MV-4-11 (cell line): ENCODE measurements at regions not wholly inside any gene's neighbourhood (a gene's known extent, or its start where the extent isn't known, plus 50 kb on each side); places are given as distances from the start of the nearest gene placed in this dataset.
"Not testable (repeated sequence)": the region's sequence is repeated elsewhere in the genome, so short reads cannot be mapped to it uniquely, and the experiment has no call there.

ENCODE experiments used
- DNase-seq: peaks from one replicate; lab custom pipeline; 2025; lab: John Stamatoyannopoulos, UW

GRCh38 chr21:35468991-35469390, 419.9 kb upstream of the RUNX1 start:
- DNase-seq, result no peak

DNA sequence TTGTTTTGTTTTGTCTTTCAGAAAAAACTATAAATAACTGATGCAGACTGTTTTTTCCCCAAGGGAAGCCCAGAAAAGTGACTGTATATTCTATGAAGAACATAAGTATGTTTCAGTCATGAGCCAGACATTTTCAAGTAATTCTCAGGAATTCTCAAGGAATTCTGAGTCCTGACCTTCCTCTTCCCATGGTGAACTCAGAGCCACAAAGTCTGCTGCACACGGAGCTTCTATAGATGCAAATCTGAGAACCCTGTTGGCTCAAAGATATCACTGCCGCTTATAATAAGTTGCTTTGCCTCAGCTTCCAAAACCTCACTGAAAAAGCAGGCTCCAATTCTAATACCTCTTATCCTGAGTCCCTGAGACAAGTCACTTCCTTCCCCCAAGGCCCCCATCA, 418.5 kb upstream of the RUNX1 start:
- no peak for DNase-seq

DNA sequence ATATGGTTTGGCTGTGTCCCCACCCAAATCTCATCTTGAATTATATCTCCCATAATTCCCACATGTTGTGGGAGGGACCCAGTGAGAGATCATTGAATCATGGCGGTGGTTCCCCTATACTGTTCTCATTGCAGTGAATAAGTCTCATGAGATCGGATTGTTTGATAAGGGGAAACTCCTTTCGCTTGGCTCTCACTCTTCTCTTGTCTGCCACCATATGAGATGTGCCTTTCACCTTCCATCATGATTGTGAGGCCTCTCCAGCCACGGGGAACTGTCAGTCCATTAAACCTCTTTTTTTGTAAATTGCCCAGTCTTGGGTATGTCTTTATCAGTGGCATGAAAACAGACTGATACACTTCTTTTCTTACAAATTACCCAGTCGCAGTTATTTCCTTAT, 417.6 kb upstream of the RUNX1 start:
- not testable (repeated sequence) for DNase-seq

GRCh38 chr21:35465741-35466140, 416.6 kb upstream of the RUNX1 start:
- DNase-seq, result no peak

GRCh38 chr21:35461700-35462099, 412.6 kb upstream of the RUNX1 start:
- DNase-seq, result no peak

DNA sequence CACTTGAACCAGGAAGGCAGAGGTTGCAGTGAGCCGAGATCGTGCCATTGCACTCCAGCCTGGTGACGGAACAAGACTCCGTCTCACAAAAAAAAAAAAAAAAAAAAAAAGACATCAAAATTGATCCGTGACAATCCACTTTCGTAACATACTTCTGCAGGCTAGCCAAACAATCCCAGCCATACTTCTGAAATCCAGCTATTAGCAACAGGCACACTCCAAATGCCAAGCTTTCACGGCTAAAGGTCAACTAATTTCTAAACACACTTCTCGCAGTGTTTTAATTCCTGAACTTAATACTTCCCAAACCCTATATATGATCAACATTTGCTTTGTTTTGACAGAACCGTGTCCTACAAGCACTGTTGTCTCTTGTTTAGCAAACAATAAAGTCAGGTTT, 411.3 kb upstream of the RUNX1 start:
- DNase-seq, result no peak

- no peak for DNase-seq
Measured at GRCh38 chr21:35458405-35458804, 409.3 kb upstream of the RUNX1 start.

DNA sequence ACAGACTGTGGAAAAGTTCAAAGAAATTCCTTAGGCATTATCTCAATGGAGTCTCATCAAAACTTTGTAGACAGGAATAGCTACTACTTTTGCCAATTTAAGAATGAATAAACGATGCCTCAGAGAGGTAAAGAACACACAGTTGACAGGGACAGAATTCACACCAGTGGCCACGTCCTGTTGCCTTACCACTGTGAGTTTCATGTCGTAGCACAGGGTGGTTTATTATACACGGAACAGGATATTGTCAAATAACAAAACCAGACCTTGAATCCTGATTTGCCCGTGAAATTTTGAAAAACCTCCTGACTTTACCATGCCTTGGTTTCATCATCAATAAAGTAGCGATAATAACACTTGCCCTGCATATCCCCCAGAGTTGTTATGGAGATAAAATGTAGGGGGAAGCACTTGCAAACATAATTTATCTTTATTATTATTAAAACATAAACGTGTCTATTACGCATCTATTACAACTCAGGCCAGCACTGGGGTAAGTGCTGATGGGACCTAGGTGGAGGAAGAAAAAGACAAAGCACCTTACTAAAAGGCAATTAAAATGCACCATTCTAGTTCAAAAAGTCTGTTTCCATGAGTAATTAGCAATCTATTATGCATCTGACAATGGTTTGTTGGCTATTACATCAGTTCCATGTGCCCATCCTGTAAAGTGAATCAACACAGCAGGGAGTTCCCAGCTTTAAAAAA, 408.1 kb upstream of the RUNX1 start:
- no peak for DNase-seq

DNA sequence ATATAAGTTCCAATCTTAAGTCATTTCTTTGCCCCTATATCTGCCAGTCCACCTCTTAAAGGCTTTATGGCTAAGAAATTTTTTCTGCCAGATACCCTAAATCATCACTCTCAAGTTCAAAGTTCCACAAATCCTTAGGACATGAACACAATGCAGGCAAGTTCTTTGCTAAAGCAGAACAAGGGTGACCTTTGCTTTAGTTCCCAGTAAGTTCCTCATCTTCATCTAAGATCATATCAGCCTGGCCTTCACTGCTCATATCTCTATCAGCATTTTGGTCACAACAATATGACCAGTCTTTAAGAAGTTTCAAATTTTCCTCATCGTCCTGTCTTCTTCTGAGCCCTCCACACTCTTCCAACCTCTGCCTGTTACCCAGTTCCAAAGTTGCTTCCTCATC, 402.2 kb upstream of the RUNX1 start:
- DNase-seq, result no peak

GRCh38 chr21:35450830-35451229, 401.7 kb upstream of the RUNX1 start:
- DNase-seq, result no peak

DNA sequence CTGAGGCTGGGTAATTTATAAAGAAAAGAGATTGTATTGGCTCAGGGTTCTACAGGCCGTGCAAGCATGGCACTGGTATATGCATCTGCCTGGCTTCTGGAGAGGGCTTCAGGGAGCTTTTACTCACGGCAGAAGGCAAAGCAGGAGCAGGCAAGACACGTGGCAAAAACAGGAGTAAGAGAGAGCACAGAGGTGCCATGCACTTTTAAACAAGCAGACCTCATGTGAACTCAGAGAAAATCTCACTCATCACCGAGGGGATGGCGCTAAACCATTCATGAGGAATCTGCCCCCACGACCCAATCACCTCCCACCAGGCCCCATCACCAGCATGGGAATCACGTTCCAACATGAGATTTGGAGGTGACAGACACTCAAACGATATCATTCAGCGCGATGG, 400.7 kb upstream of the RUNX1 start:
- no peak for DNase-seq

DNA sequence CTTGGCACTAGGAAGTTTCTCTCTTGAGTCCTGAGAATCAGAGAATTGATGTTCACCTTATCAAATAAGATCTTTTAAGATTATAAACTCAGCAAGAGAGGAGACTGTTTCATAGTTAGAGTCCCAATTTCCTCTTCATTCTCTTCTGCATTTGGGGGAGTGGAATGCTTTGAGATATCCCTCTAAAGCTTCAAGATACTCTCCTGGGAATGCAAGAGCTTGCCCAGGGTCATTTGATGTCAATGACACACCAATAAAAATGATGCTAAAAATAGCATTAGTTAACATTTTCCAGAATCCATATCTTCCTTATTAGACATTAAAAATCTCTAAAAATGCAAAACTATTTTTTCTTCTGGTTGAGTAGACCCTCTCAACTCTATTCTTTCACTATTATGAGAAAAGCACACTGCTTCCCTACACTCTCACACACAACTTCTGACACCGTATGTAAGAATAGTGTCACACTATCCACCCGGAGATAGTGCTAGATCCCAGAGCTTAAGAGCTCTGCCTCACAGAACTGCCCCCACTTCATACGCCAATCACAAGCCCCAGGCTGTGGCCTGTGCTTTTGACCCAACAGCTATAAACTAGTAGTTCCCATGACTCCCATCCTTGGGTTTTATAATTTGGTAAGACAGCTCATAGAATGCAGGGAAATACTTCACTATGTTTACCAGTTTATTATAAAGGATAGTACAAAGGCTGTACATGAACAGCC, 399.9 kb upstream of the RUNX1 start:
- DNase-seq, result no peak

- no peak for DNase-seq
Measured at GRCh38 chr21:35444391-35444790, 395.3 kb upstream of the RUNX1 start.

DNA sequence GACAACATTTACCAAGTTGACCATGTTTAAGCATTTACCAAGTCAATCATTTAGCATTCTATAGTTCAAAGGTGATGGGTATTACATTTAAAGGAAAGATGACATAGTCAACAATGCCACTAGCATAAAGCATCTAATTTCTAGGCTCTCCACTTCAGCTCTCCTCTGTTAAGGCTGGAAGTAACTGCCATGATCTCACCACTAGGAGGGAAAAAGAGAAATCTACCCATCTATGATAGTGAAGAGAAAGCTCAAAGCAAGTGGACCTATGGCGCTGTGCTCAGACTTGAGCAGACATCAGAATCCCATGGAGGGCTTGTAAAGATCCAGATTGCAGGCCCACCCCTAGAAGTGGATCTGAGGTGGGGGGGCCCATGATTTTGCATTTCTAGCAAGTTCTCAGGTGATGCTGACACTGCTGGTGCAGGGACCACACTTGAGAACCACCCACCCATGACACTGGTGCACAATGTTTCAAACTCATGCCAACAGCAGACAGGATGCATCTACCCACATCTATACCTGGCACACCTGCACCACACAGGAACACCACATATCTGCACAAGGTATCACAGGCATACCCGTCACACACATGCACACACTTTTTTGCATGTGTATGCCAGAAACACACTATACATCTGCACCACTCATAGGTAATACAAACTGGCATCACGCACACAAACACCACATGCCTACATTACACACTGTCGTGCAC, 392.9 kb upstream of the RUNX1 start:
- DNase-seq, result no peak

DNA sequence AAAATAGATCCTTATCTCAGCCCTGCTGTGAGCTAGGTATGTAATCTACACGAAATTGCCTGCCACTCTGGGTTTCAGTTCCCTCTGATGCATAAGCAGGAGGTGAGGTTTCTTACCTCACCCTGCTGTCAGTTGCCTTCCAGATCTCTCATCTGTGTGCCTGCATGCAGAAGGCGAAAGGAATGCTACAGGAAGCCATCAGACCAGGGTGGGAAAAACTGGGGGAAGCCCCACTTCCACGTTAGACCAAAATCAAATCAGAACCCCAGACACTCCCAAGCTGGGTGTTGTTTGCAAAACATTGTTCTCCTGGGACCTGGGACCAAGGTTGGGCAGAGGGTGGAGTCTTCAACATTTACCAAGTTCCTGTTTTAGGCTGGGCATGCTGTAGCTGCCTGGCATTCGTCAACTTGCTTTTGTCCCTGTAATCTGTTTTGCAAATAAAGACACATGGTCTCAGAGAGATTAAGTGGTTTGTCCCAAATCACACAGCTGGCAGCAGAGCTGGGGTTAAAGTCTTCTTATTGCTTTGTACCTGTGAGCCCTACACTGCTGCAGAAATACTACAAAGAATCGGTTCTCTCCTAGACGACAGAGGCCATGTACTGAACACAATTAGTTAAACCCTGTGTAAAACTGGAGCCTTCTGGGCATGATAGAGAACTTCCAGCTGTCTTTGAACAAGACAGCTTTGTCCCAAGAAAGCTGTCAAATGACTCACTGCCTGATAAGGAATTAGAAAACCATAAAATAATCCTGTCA, 389.7 kb upstream of the RUNX1 start:
- DNase-seq, result peak; percentile 44

DNA sequence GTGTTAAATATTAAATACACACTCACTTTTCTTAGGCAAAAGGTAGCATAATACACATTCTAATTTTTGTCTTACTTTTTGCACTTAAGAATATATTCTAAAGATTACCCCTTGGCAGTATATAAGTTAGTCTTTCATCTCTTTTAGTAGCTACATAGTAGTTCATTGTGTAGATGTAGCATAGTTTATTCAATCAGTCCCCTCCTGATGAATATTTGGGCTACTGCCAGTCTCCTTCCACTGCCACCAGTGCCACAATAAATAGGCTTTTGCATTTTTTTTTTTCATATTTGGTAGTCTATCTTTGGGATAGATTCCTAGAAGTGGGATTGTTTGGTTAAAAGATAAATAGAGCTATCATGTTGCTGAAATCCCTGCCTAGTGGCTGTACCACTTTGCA, 388.8 kb upstream of the RUNX1 start:
- DNase-seq, result no peak

- DNase-seq, result no peak
Measured at GRCh38 chr21:35436899-35437298, 387.8 kb upstream of the RUNX1 start.

DNA sequence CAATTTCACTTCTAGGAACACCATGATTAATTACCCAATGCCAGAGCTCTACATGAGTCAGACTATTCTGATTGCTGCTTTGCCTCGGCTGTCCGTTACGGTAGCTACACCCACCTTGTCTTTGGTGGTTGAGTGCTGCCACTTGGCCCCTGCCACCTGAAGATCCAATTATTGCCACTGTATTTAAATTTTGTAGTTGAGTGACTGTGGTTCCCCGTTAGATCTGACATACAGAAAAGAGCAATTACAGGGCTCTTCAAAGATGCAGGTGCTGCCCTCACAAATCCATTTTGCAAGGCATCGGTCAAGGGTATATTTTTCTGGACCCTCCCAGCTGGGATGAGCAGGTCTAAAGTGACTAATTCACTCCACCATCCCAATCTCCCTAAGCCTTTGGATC, 383.5 kb upstream of the RUNX1 start:
- not testable (repeated sequence) for DNase-seq

DNA sequence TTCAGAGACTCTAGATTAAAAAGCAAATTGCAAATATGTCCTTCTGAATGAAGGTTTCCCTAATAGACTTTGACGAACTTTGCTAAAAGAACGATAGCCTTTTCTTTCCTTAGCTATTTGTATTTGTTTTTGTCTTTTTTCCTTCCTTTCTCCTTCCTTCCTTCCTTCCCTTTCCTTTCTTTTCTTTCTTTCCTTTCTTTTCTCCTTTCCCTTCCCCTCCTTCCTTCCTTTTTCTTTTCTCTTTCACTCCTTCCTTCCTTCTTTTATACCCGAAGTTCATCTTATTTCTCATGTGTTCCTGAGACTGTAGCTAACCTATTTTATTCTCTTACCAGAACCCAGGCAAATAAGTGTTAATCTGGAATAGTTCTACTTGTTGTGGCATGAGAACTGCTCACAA, 381.2 kb upstream of the RUNX1 start:
- no peak for DNase-seq

DNA sequence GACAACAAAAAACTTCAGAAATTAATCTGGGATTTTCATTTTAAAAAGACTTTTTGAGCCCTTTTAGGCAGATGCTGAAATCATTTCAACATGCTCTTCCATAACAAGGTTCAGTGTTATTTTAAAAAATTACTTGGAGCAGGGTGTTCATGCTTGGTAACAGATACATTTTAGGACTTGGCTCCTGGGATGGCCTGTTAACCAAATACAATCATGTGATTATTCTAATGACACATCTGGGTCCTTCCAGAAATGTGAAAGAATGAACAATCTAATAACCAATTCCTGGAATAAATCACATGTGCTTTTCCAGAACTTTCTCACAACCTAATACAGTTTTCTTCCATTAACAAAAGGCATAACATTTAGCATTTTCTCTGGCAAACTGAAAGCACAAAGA, 379.8 kb upstream of the RUNX1 start:
- no peak for DNase-seq

DNA sequence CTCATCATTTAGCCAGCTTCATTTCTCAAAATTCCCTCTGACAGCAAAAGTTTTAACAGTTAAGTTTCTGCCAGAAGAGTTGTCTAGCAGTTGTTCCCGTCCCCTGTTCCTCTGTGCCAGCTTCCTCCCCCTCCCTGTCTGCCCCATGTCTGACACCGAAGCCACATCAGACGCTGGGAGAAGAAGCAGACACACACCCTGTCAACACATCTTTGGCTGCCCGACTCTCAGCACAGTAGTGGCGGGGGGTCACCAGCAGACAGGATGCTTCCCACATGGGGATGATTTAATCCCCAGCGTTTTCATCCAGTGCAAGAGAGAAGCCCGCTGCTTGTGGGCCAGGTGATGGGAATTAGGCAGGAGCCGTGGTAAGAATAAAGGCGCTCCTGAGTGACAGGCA, 379.4 kb upstream of the RUNX1 start:
- DNase-seq, result no peak

DNA sequence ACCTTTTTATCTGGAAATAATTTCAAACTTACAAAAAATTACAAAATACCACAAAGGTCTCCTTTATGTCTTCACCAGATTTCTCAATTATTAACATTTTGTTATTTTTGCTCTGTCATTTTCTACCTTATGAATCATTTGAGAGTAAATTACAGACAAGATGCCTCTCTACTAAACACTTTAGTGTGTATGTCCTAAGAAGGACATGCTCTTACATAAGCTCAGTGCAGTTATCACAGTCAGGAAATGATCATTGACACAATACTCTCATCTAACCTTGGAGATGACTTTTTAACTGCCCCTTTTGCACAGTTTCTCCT, 378.9 kb upstream of the RUNX1 start:
- DNase-seq, result peak; percentile 16
